Retina (tissue), 1 donor: ENCODE measurements at regions not wholly inside any gene's neighbourhood (a gene's known extent, or its start where the extent isn't known, plus 50 kb on each side); places are given as distances from the start of the nearest gene placed in this dataset.

Source experiments
- DNase-seq: peaks from one replicate; pipeline ENCODE4 v3.0.0-alpha.2; 2016

DNA sequence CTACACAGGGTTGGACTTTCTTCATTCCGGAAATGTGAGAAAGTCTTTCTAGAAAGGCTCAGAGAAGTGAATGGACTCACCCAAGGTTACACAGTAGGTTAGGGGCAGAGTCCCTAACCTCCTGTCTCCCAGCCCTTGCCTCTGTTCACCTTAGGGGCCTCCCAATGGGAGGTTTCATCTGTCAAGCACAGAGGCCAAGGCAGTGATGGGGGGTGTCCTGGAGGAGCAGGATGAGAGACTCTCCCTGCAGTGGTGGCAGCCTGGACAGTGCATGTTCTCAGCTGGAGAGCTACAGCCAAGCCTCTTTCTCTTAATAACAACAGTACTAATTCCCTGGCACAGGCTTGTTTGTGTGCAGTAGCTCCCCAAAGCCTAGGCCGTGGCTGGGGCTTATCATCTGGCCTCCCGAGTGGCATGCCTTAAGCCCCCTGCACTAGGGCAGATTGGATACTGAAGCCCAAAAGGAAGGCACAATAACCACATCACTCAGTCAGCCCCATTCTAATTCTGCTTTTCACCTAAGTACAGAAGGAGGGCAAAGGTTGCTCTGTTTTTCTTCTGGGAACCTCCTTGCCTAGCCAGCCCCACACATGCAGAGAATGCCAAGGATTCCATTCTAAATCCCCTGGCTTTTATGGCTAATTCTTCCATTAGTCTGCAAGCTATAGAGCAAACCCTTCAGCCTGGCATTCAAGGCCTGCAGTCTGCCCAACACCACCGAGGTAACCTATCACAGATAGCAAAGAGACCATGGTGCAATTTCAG is 50.2 kb upstream of the XPA start:
- DNase-seq: no peak

DNA sequence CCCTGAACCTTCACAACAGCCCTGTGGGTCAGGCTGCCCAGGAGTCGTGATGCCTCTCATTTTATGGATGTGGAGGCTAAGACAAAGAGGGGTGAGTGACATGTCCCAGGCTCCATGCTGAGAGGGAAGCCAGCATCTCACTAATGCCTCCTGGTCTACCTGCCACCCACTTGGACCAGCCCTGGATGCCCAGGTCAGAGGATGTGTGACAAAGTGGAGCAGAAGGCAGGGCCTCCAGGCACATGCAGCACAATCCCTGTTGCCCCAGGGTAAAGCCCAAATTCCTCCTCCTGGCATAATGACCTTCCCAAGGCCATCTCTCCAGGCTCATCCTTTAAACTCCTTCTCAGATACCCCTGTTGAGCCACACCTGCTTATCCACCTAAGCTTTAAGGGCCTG is 51.4 kb upstream of the XPA start:
- DNase-seq: no peak

DNA sequence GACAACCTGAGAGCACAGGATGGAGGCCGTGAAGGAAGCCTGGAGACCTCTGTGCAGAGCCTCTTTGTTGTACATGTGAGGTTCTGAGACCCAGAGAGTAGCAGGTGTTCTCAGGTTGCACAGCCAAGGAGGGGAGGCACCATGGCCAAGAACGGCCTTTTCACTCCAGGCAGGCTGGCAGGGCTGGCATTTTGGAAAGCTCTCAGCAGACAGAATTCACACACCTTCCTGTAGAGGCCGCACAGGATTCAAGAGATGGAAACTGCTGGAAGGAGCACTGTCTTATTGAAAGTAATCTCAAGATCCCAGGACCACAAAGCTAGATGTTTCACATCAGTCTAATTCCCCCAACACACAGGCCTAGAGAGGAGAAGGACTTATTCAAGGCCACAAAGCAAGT is 52.8 kb upstream of the XPA start:
- no peak for DNase-seq

DNA sequence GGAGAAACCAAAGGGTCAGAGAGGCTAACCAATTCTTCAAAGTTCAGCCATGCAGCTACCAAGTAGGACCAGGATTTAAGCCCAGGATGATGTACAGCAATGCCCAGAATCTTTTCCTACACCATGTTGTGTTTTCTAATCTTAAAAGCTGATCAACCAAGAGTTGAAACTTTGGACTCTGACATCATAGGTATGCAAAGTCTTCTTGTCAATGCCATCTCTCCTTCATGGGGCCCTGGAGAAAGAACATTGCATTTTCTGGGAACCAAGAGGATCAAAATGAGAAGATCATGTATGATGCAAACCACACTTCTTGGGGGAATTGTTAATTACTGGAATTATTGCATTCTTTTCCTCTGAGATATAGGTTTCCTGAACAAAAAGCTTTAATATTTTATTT is 54.4 kb upstream of the XPA start:
- no peak for DNase-seq

DNA sequence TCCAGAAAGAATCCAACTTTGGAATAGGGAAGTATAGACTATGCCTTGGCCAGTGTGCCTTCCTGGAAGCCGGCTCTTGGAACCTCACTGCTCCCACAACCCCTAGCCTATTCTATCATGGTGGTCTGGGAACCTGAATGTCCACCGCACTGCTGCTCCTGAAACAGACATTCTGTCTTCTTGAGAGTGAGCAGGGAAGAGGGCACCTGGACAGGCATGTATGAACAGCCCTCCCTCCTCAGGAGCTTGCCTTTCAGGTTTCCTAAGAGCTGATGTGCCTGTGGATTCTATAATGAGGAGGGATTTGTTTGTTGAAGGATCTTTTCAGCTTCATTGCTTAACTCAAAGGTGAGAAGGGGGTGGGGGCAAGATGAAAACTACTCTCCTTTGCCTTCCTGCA is 55.1 kb upstream of the XPA start:
- no peak for DNase-seq

DNA sequence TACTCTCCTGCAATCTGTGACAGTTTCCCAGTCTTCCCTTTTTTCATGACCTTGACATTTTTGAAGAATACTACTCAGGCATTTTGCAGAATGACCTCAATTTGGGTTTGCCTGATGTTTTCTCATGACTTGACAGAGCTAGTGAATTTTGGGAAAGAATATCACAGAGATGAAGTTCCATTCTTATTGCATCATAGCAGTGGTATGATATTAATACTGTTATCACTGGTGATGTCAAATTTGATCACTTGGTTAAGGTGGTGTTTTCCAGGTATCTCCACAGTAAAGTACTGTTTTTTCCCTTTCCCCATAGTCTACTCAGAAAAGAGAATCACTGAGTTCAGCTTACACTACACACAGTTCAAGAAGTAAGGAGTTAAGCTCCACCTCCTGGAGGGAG is 56.2 kb upstream of the XPA start:
- no peak for DNase-seq

DNA sequence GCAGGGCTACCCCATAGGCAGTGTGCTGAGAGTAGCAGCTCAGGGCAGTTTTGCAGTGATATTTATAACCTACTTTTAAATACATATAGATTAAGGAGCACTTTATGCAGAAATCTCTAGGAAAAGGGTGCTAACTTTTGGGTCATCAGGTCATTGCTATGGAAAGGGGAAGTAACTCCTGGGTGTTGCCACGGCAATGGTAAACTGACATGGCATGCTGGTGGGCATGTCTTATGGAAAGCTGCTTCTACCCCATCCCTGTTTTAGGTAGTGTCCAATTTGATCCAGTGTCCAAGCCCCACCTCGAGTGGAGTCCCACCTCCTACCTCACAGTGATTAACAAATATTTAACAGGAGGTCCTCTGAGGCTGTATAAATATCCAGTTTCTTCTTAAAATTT is 56.8 kb upstream of the XPA start:
- no peak for DNase-seq

DNA sequence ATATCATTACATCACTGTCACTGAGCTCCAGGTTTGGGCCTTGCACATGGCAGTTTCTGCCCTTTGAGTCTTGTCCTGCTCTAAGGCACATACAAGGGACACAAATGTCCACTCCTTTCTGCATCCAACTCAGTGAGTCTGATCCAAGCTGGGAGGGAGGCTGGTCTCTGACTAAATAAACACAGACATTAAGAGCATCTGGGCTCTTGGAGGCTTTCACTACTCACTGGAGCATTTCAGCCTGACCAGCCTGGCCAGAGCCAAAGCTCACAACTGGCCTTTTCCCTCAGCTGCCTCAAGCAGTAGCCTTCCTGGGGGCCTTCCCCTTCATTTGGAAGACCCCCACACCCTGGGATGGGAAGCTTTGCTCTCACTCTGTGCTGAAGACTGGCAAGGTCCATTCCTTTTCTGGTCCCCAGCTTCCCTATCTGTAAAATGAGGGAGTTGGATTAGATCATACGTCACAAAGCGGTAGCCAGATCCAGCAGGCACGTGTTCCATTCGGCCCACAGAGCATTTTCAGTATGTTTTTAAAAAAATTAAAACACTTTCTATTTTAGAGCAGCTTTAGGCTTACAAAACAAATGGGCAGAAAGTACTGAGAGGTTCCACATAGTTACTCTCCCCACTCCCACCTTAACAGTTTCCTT is 58.6 kb upstream of the XPA start:
- no peak for DNase-seq

DNA sequence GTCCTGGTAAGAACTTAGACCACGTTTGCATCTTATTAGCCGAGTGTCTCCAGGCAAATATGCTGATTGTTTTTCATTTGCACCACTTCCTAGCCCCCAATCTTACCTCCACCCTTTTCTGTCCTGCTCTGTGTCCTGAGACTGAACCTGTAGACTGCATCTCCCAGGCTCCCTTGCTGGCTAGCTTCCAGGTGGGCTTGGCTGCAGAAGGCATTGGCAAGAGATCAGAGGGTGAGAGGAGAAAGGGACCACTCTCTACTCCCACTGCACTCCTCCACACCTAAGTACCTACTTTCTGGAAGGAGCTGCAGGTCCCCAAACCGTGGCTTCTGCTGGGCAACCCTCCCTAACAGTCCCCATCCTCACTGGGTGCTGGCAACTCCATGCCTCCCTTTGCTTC is 59.9 kb upstream of the XPA start:
- DNase-seq: no peak

DNA sequence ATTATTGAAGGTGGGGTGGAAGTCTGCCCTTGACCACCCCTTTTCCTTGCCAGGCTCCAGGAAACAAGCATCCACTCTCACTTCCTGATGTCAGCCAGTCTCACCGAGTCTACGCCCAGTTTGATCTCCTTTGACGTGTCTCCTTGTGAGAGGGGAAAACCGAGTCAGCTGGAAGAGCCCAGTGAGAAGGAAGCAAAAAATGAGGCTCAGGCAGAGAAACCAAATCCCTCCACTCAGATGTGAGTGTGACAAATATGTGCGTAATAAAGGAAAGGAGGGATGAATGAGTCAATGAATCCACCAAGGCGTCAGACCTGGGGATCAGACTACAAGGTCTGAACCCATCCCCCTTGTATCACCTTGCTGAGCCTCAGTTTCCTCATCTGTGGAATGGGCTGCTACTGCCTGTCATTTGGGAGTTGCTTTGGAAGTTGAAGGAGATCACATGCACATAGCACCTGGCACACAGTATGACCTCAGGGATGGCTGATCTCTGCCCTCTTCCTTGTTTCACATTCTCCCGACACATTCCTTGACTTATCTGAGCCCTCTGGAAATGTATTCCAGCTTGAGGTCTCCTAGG is 61.3 kb upstream of the XPA start:
- DNase-seq: no peak

DNA sequence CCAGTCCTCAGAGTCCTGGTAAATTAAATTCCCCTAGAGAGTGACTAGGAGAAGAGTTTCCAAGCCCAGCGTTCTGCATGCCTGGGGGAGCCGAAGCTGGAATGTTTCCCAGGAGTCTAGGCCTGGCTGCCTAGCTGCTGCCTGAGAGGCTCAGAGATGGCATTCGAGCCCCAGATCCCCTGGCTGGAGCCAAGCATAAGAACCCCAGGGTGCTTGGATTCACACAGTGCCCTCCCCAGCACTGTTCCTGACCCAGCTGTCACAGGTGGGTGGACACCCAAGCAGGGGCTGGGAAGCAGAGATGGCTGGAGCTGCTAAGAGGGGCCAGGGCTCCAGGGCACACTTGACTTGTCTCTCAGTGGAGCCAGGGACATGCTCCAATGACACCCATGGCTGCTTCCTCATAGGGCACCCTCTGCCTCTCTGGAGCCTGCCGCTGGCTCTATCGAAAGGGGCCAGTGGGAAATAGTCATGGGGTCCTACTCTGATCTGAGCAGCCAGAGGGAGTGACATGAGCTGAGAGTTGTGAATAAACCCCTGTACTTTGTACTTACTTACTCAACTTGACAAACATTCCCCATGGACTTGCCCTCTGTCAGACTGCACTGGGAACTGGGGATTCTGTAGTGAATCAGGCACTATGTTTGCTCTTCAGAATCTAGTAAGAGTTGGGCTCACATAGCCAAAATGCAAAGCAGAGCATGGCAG is 62.6 kb upstream of the XPA start:
- no peak for DNase-seq

DNA sequence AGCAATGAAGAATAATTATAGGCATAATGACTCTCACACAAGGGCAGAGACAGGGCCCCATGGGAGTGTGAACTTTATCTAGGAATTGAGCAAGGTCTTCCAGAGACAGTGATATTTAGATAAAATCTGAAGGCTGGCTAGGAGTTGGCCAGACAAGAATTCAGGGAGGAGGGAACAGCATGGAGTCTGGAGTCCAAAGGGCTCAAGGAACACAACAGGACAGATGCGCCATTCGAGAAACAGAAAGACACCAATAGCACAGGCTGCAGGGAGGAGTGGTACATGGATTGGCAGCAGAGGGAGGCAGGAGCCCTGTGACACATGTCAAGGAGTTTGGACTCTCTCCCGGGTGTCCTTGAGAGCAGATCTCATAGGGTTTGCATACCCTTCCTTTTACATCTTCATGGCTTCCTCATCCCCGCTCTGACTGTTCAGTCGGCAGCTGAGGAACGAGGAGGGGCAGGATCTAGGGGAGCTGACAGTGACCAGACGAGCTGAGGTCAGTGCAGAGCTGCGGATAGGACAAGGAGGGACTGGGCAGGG is 64.0 kb upstream of the XPA start:
- DNase-seq: no peak

DNA sequence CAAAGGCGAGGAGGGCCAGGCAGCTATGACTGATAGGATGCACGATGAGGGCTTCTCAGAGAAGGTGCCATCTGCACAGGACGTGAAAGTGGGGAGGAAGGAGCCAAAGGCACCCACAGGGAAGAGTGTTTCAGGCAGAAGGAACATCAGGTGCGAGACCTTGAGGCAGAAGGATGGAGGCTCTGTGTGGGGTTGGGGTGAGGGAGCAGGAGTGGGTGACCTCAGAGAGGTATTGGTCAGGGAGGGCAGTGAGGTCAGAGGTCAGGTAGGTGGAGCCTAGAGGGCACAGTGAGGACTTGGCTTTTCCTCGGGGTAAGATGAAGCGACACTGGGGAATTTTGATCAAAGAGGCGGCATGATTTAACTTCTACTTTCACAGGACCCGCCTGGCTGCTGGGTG is 64.7 kb upstream of the XPA start:
- no peak for DNase-seq

DNA sequence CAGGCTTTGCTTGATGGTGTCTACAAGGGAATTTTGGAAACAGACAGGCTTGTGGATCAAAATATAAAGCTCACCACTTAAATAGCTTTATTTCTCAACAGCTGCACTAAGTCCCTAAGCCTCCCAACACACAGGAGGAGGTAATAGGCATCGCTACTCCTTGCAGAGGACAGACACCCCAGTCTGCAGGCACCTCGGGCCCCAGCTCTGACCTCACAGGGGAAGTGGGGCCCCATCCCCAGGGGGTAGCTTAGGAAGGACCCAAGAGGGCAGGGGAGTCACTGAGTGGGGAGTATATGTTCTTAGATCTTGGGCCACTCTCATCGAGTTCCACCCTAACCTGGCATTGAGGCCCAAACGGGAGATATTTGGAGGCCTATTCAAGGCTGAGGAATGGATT is 66.7 kb upstream of the XPA start:
- no peak for DNase-seq

DNA sequence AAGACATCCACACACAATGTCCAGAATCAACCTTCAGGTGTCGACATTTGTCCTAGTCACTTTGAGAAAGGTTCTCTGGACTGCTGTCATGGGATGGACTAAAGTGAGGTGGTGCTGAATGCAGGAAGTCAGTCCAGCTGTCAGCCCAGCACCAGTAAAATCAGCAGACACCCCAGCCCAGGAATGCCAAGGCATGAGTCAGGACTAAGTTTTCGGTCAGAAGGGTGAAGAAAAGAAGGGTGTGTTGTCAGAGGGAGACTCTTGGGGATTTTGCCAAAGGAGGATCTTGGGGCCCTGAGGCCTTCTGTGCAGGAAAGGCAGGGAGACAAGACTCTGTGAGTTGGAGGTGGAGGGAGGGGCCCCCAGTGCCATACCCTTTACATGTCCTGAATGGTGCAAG is 69.0 kb upstream of the XPA start:
- DNase-seq: no peak

DNA sequence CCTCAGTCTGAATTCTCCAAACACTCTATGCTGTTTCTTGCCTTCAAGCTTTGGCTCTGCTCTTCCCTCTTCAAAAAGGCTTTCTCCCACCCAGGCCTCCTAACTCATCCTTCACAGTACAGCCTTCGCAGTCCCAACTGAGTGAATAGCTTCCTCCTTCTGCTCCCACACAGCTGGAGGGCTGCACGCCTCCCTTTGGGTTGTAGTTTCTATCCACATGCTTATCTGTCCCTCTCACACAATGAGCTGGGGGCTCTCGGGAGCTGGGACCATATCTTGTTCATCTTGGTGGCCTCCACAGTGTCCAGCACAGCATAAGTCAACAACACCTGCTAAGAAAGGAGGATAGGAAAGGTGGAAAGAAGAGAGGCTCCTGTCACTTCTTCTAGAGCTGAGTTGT is 69.5 kb upstream of the XPA start:
- DNase-seq: no peak

DNA sequence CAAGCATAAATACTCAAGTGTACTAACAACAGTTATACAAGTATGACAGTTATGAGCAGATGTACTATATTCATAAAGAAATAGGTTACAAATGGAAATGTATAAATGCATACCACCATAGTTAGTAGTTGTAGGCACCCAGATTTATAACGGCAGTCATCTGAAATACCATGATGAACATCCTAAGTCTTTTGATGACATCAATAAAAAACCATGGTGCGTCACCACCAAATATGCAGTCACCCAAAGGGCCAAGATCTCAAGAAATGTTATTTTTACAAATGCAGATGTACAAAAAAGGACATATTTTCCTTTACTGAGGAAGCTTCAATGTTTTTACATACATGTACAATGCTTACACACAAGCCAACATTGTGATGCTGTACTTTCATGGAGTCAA is 70.8 kb upstream of the XPA start:
- no peak for DNase-seq

DNA sequence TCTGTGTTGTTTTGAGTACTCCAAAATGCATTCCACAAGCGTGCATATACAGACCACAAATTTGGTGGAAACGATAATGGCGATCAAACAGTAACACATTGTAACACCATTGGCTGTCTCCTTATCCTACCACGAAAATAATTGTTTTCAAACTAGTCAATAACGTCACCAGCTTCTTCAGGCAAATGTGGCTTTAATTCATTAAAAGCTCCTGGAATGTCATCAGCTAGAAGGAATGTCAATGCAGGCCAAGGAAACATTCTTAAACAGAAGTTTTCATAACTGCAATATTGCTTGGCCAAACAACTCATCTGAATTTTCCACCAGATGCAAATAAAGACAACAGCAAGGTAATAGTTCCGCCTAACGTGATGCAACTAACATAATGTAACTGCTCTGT is 71.6 kb upstream of the XPA start:
- DNase-seq: no peak

DNA sequence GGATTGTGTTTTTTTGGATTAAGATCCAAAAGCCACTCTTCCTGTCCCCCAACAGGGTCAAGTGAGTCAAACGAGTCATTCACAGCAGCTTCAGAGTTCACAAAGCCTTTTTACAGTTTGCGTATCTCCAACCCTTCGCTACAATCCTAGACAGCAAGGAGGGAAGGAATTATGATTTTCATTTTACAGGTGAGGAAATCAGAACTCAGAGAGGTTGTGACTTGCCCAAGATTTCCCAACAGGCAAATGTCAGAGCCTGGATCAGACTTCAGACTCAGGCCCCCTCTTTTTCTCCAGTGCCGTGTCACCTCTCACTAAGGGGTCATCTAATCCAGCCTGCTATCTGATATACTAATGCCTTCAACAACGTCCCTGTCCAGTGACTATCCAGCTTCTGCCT is 72.1 kb upstream of the XPA start:
- DNase-seq: no peak

DNA sequence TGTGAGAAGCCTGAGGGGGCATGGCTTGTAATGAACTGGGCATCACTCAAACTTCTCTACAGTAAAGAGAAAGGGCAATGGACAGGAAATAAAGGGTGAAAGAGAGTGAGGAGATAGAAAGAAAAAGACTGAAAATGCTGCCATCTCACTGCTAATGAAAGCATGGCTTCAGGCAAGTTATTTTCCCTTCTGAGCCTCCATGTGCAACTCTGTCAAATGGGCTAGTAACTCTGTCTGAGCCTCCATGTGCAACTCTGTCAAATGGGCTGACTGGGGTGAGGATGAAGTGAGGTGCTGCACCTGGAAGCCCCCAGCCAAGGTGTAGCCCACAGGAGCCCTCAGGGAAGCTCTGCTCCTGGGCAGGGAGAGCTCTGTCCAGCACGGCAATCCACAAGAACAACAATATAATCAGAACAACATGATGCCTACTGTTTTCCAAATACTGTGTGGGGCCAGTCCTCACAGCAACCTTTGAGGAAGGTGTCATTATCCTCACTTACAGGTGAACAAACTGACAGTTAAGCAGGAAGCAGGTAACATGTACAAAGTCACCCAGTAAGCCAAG is 73.8 kb upstream of the XPA start:
- DNase-seq: no peak

DNA sequence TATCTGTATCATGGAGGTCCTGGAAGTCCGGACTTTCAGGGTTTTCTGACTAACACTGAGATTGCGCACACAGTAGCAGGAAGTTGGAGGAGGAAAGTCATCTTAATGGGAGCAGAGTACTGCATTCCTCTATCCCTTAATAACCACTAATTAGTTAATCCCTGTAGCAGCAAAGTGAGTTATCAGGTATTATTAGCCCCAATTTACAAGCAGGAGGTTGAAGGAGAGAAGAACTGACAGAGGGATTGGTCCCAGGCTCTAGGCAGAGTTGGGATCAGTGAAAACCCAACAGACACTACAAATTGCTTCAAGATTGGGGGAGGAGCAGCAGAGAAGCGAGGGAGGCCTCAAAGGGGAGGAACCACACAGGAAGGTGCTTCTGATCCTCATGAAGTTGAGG is 74.5 kb upstream of the XPA start:
- no peak for DNase-seq

DNA sequence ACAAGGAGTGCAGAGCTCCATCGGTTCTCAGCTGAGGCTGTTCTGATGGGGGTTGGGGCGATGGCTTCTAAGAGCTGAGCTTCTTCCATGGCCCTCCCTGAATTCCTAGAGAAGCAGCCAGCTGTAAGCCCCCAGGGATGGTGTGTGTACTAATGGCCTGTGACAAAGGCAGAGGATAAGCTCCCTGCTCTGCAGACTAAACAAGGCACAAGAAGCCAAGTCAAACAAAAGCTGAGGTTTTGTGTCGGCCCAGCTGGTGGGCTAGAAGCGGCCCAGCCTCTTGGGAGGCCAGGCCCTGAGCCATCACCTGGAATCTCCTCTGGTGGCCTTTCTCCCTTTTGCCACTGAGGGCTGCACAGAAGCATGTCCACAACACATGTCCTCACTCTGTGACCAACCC is 75.0 kb upstream of the XPA start:
- DNase-seq: peak; percentile 39

DNA sequence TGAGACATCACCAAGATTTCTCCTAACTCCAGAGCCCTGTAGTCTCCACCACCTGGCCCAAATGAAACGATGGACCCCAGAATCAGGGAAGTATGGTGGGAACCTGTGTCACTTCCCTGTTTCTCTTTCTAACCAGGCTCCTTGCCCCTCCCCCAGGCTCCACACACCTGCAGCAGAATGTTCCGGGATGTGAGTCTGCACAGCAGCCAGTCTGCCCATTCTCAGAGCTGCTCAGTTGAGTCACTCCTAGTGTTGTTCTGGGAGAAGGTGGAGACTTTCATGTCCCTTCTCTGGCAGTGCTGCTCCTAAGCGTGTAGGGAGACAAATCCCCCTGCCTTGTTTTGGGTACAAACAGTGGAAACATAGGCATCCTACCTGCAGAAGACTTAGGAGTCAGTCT is 76.0 kb upstream of the XPA start:
- no peak for DNase-seq
